Heart right ventricle (tissue), 16 donors: ENCODE measurements at regions not wholly inside any gene's neighbourhood (a gene's known extent, or its start where the extent isn't known, plus 50 kb on each side); places are given as distances from the start of the nearest gene placed in this dataset.

Experiments used
- ATAC-seq, 8 donors: fragments of 200-7000 bp; cut with Tn5 transposase; one replicate each; pipeline ENCODE4 v1.9.1; 2020; ENCODE audit warnings: mild to moderate bottlenecking in 8 of 8, moderate library complexity in 8 of 8, moderate number of reproducible peaks in 1 of 8
- DNase-seq, 2 donors: peaks; one replicate each; pipeline ENCODE4 v3.0.0-alpha.2; 2020
- H3K27ac ChIP-seq, 10 donors: fragments of 200-600 bp; sonication (generic) in 2 of 10; one replicate each; pipeline versions ENCODE4 v1.5.0 to v1.8.0; 2020 to 2022; ENCODE audit warnings: mild to moderate bottlenecking in 3 of 10
- H3K27me3 ChIP-seq, 7 donors: fragments of 200-600 bp; one replicate each; pipeline ENCODE4 v1.8.0; 2021 to 2022; ENCODE audit warnings: mild to moderate bottlenecking in 2 of 7
- H3K36me3 ChIP-seq, 9 donors: fragments of 200-600 bp; sonication (generic) in 1 of 9; one replicate each; pipeline versions ENCODE4 v1.5.0 to v1.8.0; 2020 to 2022; ENCODE audit warnings: mild to moderate bottlenecking in 2 of 9
- H3K4me1 ChIP-seq, 9 donors: fragments of 200-600 bp; sonication (generic) in 1 of 9; one replicate each; pipeline versions ENCODE4 v1.5.0 to v1.8.0; 2020 to 2022; ENCODE audit warnings: mild to moderate bottlenecking in 4 of 9
- H3K4me3 ChIP-seq, 10 donors: fragments of 200-600 bp; sonication (generic) in 2 of 10; one replicate each; pipeline versions ENCODE4 v1.5.0 to v1.8.0; 2020 to 2022; ENCODE audit warnings: mild to moderate bottlenecking in 7 of 10, moderate library complexity in 2 of 10
- H3K9me3 ChIP-seq, 11 donors: fragments of 200-600 bp in 10 of 11; sonication (generic) in 2 of 11; one replicate each; pipeline versions ENCODE4 v1.5.0 to v1.8.0; 2013 to 2022; ENCODE audit warnings: mild to moderate bottlenecking in 2 of 11, control low read depth in 1 of 11, moderate library complexity in 1 of 11
- WGBS, 2 donors: extraction: QIAGEN DNeasy Blood & Tissue Kit; methylation state at CpG; one replicate each; pipeline ENCODE4 v1.1.7; 2013; ENCODE audit warnings: inconsistent platforms in 1 of 2; 5-methylcytosine and 5-hydroxymethylcytosine counted together
- intact Hi-C, 10 donors: fragments of 100-400 bp; cut with DNase I; formaldehyde crosslinking; loops; one replicate each; pipeline versions ENCODE4 v1.11.1 to v1.14.2; 2022
- TF ChIP-seq, protein P1 (sequence below), 9 donors: fragments of 200-600 bp; sonication (generic) in 2 of 9; IDR thresholded peaks; one replicate each; pipeline versions ENCODE4 v1.5.0 to v1.8.0; 2021 to 2022; ENCODE audit warnings: antibody characterized with exemption in 9 of 9, mild to moderate bottlenecking in 5 of 9, moderate library complexity in 1 of 9
- donor health status: Arrhythmogenic right ventricular cardiomyopathy.
- donor health status: ischemic (EF 13 %, LVEDD 7.1; RV severe dilation, severe dysfunction).
- donor health status: healthy with polysubstance abuse.
- donor health status: DM: no; HTN: yes; CAD: no.
- donor health status: DM: no; HTN: no; CAD: no.
- donor health status: ischemic (EF 25% LVEDD 6.9; RV normal size, moderate dysfunction).
- donor health status: ischemic (EF 25% LVEDD 5.7; RV mildly dilated, moderate dysfunction).
- donor health status: healthy.
- donor health status: DM: yes; HTN: yes; CAD: no.
- donor health status: Ischemic cardiomyopathy.
- donor health status: ischemic (EF 35%, LVEDD 5.7; RV mildly dilated, moderate dysfunction).
- donor health status: nonischemic (EF 11% LVEDD 7.7; RV severe dilation, severe dysfunction).
- donor health status: DM: yes; HTN: yes; CAD: no.
- donor health status: PGD.
- donor health status: ischemic (EF 29% LVEDD 5.4; RV normal size, mild dysfunction).
- donor health status: nonischemic (EF 23%, LVEDD 6.1; RV moderate dilation, normal function).

DNA sequence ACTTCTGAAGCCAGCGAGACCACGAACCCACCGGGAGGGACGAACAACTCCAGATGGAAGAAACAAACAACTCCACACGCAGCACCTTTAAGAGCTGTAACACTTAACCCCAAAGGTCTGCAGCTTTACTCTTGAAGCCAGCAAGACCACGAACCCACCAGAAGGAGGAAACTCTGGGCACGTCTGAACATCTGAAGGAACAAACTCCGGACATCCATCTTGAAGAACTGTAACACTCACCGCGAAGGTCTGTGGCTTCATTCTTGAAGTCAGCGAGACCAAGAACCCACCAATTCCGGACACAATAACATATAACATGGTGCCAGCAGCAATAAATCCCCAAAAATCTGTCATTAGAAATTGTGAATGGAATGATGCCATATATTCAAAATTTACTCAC lies 180.9 kb downstream of the TLE1 start:
- no peak overlapping the region for H3K4me3 ChIP-seq
- H3K36me3 ChIP-seq, result no peaks in the 10 kb centered on the region
- no peaks in the 10 kb centered on the region for H3K4me1 ChIP-seq
- peaks cover 0 to 3% (median 0%) of the 10 kb centered on the region in 11 donors for H3K9me3 ChIP-seq
- DNase-seq (no peak), ATAC-seq (no peak)
- TF ChIP-seq, protein P1, sequence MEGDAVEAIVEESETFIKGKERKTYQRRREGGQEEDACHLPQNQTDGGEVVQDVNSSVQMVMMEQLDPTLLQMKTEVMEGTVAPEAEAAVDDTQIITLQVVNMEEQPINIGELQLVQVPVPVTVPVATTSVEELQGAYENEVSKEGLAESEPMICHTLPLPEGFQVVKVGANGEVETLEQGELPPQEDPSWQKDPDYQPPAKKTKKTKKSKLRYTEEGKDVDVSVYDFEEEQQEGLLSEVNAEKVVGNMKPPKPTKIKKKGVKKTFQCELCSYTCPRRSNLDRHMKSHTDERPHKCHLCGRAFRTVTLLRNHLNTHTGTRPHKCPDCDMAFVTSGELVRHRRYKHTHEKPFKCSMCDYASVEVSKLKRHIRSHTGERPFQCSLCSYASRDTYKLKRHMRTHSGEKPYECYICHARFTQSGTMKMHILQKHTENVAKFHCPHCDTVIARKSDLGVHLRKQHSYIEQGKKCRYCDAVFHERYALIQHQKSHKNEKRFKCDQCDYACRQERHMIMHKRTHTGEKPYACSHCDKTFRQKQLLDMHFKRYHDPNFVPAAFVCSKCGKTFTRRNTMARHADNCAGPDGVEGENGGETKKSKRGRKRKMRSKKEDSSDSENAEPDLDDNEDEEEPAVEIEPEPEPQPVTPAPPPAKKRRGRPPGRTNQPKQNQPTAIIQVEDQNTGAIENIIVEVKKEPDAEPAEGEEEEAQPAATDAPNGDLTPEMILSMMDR (IDR thresholded peaks at IDR 0.05), result no peak
- intact Hi-C loops, result no loop called here
- no peaks in the 10 kb centered on the region for H3K27me3 ChIP-seq
- no peak overlapping the region for H3K27ac ChIP-seq
- 86 to 88% methylated on average over 12 of the region's 12 CpGs for WGBS, 2 donors

DNA sequence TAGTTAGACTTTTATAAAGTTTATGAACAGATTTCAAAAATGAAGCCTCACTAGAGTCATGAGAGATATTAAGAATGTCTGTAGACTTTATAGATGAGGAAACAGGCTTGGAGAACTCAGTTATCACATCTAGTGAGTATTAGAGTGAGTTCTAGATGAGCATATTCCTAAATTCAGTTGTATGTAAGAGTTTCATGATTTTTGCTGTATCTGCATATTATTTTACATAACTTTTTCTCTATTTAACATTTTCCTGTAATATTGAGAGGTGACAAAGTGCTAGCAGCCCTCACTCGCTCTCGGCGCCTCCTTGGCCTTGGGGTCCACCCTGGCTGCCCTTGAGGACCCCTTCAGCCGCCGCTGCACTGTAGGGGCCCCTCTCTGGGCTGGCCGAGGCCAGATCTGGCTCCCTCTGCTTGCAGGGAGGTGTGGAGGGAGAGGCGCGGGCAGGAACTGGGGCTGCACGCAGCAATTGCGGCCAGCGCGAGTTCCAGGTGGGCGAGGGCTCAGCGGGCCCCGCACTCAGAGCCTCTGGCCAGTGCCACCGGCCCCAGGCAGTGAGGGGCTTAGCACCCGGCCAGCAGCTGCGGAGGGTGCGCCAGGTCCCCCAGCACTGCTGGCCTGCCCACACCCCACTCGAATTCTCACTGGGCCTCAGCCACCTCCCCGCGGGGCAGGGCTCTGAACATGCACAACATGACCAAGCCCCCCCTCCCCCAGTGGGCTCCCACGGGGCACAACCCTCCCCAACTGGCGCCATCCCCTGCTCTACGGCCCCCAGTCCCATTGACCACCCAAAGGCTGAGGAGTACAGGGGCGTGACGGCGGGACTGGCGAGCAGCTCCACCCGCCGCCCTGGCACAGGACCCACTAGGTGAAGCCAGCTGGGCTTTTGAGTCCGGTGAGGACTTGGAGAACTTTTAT lies 182.1 kb downstream of the TLE1 start:
- 92 to 97% methylated on average over 31 to 32 of the region's 32 CpGs for WGBS, 2 donors

GRCh38 chr9:81499594-81499993 lies 189.8 kb downstream of the TLE1 start:
- 80 to 95% methylated on average over 2 of the region's 2 CpGs for WGBS, 2 donors
- no peak for DNase-seq
- peaks cover 0 to 21% (median 10%) of the 10 kb centered on the region in 9 donors for H3K4me1 ChIP-seq
- H3K36me3 ChIP-seq, result no peaks in the 10 kb centered on the region
- peak overlapping the region in 1 of 10 donors; percentile 11 for H3K27ac ChIP-seq
- TF ChIP-seq, protein P1 (IDR thresholded peaks at IDR 0.05), result no peak
- no peaks in the 10 kb centered on the region for H3K27me3 ChIP-seq
- no peak overlapping the region for H3K4me3 ChIP-seq
- ATAC-seq, result peak in 1 of 8 donors; percentile 8
- no peaks in the 10 kb centered on the region for H3K9me3 ChIP-seq
- intact Hi-C loops, result no loop called here

More for the DNA sequence above, 182.1 kb downstream of the TLE1 start:
- TF ChIP-seq, protein P1 (IDR thresholded peaks at IDR 0.05), result no peak
- ATAC-seq (no peak), DNase-seq (no peak)
- Histone ChIP-seq H3K9me3 (peaks cover 0 to 3% (median 0%) of the 10 kb centered on the region in 11 donors), H3K4me1 (no peaks in the 10 kb centered on the region), H3K4me3 (no peak overlapping the region), H3K27ac (no peak overlapping the region), H3K36me3 (no peaks in the 10 kb centered on the region), H3K27me3 (no peaks in the 10 kb centered on the region)
- intact Hi-C loops, result no loop called here

- H3K9me3 ChIP-seq, result no peaks in the 10 kb centered on the region
- intact Hi-C loops, result no loop called here
- 29 to 36% methylated on average over 6 of the region's 6 CpGs for WGBS, 2 donors
- DNase-seq (peak in 1 of 2 donors; percentile 10), ATAC-seq (peak in 6 of 8 donors; percentile 35 to 67 (median 46))
- H3K27ac ChIP-seq, result peak overlapping the region in 2 of 10 donors; percentile 11 to 33
- no peaks in the 10 kb centered on the region for H3K36me3 ChIP-seq
- H3K27me3 ChIP-seq, result no peaks in the 10 kb centered on the region
- H3K4me1 ChIP-seq, result peaks cover 0 to 21% (median 10%) of the 10 kb centered on the region in 9 donors
- TF ChIP-seq, protein P1 (IDR thresholded peaks at IDR 0.05), result no peak
- H3K4me3 ChIP-seq, result no peak overlapping the region
Measured at GRCh38 chr9:81499021-81499454, 190.3 kb downstream of the TLE1 start.
